HEK293 (cell line): ENCODE measurements at regions not wholly inside any gene's neighbourhood (a gene's known extent, or its start where the extent isn't known, plus 50 kb on each side); places are given as distances from the start of the nearest gene placed in this dataset.

Experiments used
- GLI4 ChIP-seq: fragments of 450-650 bp; formaldehyde crosslinking; IDR thresholded peaks from 2 replicates; pipeline ENCODE4 v1.5.1; 2016; ENCODE audit warnings: missing biosample characterization, missing genetic modification characterization
- KLF10 ChIP-seq: fragments of 450-650 bp; IDR thresholded peaks from 2 replicates; pipeline ENCODE4 v1.5.1; 2018; ENCODE audit warnings: missing biosample characterization, mild to moderate bottlenecking, missing genetic modification characterization
- MEIS1 ChIP-seq: sonication (generic); formaldehyde crosslinking; IDR thresholded peaks from 2 replicates; pipeline ENCODE4 v1.8.1; 2022; ENCODE audit warnings: missing genetic modification reagents, mild to moderate bottlenecking, borderline replicate concordance
- MYNN ChIP-seq: fragments of 450-650 bp; formaldehyde crosslinking; IDR thresholded peaks from 2 replicates; pipeline ENCODE4 v1.5.1; 2016; ENCODE audit warnings: missing biosample characterization, missing genetic modification characterization, borderline replicate concordance
- SALL2 ChIP-seq: fragments of 450-650 bp; formaldehyde crosslinking; IDR thresholded peaks from 2 replicates; pipeline ENCODE4 v1.5.0; 2017; ENCODE audit warnings: missing biosample characterization, mild to moderate bottlenecking, missing genetic modification characterization, borderline replicate concordance
- YY1 ChIP-seq: fragments of 450-650 bp; formaldehyde crosslinking; IDR thresholded peaks from 2 replicates; pipeline ENCODE4 v1.5.1; 2018; ENCODE audit warnings: missing biosample characterization, missing genetic modification characterization
- ZBTB17 ChIP-seq: fragments of 450-650 bp; formaldehyde crosslinking; IDR thresholded peaks from 2 replicates; pipeline ENCODE4 v1.5.1; 2016; ENCODE audit warnings: missing biosample characterization, missing genetic modification characterization
- ZNF146 ChIP-seq: fragments of 450-650 bp; formaldehyde crosslinking; IDR thresholded peaks from 2 replicates; pipeline ENCODE4 v1.5.1; 2016; ENCODE audit warnings: missing biosample characterization, missing genetic modification characterization
- ZNF404 ChIP-seq: fragments of 450-650 bp; formaldehyde crosslinking; IDR thresholded peaks from 2 replicates; pipeline ENCODE4 v1.5.1; 2017; ENCODE audit warnings: missing biosample characterization, missing genetic modification characterization
- ZNF549 ChIP-seq: fragments of 450-650 bp; IDR thresholded peaks from 2 replicates; pipeline ENCODE4 v1.5.1; 2018; ENCODE audit warnings: missing biosample characterization, missing genetic modification characterization, mild to moderate bottlenecking, inconsistent platforms, moderate library complexity
- TF ChIP-seq, protein P1 (sequence below): fragments of 450-650 bp; formaldehyde crosslinking; IDR thresholded peaks from 2 replicates; pipeline ENCODE4 v1.5.1; 2016; ENCODE audit warnings: missing biosample characterization, missing genetic modification characterization
- TF ChIP-seq, protein P2 (sequence below): fragments of 450-650 bp; formaldehyde crosslinking; IDR thresholded peaks from 2 replicates; pipeline ENCODE4 v1.5.1; 2016; ENCODE audit warnings: missing biosample characterization, missing genetic modification characterization, low read depth
- TF ChIP-seq, protein P3 (sequence below): fragments of 450-650 bp; formaldehyde crosslinking; IDR thresholded peaks from 2 replicates; pipeline ENCODE4 v1.5.1; 2016; ENCODE audit warnings: missing biosample characterization, missing genetic modification characterization
- TF ChIP-seq, protein P4 (sequence below): fragments of 450-650 bp; formaldehyde crosslinking; IDR thresholded peaks from 2 replicates; pipeline ENCODE4 v1.5.1; 2017; ENCODE audit warnings: missing biosample characterization, missing genetic modification characterization

DNA sequence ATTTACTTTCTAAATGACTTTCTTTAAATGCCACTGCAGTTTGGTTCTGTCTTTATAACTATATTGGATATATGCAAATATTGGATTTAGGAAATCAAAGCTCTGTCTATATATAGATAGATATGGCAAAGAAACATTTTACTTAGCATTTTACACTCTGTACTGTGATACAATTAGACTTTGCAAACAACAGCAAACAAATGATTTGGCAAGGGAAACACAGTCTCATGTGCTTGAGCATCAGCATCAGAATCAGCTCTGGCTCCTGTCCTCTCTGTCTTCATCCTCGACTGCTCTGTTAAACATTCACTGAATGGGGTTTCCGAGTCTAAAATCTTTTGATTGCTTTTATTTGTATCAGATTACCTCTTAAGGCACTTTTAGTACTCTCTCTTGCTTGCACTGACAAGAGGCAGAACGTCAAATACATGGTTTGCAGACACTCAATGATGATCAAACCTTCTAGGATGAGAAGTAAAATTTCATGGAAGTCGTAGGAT lies 176.8 kb upstream of the LRP1B start:
- TF ChIP-seq, protein P1, sequence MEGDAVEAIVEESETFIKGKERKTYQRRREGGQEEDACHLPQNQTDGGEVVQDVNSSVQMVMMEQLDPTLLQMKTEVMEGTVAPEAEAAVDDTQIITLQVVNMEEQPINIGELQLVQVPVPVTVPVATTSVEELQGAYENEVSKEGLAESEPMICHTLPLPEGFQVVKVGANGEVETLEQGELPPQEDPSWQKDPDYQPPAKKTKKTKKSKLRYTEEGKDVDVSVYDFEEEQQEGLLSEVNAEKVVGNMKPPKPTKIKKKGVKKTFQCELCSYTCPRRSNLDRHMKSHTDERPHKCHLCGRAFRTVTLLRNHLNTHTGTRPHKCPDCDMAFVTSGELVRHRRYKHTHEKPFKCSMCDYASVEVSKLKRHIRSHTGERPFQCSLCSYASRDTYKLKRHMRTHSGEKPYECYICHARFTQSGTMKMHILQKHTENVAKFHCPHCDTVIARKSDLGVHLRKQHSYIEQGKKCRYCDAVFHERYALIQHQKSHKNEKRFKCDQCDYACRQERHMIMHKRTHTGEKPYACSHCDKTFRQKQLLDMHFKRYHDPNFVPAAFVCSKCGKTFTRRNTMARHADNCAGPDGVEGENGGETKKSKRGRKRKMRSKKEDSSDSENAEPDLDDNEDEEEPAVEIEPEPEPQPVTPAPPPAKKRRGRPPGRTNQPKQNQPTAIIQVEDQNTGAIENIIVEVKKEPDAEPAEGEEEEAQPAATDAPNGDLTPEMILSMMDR (tag by site-specific recombination), result no peak
- TF ChIP-seq ZNF549 (tag by site-specific recombination) (no peak), YY1 (tag by site-specific recombination) (no peak), KLF10 (no peak), ZBTB17 (no peak), ZNF146 (tag by site-specific recombination) (no peak), GLI4 (tag by site-specific recombination) (no peak), ZNF404 (tag by site-specific recombination) (no peak), MYNN (tag by site-specific recombination) (no peak), SALL2 (no peak), MEIS1 (CRISPR knock-in tag) (no peak)
- TF ChIP-seq, protein P2, sequence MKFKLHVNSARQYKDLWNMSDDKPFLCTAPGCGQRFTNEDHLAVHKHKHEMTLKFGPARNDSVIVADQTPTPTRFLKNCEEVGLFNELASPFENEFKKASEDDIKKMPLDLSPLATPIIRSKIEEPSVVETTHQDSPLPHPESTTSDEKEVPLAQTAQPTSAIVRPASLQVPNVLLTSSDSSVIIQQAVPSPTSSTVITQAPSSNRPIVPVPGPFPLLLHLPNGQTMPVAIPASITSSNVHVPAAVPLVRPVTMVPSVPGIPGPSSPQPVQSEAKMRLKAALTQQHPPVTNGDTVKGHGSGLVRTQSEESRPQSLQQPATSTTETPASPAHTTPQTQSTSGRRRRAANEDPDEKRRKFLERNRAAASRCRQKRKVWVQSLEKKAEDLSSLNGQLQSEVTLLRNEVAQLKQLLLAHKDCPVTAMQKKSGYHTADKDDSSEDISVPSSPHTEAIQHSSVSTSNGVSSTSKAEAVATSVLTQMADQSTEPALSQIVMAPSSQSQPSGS, result no peak
- TF ChIP-seq, protein P3, sequence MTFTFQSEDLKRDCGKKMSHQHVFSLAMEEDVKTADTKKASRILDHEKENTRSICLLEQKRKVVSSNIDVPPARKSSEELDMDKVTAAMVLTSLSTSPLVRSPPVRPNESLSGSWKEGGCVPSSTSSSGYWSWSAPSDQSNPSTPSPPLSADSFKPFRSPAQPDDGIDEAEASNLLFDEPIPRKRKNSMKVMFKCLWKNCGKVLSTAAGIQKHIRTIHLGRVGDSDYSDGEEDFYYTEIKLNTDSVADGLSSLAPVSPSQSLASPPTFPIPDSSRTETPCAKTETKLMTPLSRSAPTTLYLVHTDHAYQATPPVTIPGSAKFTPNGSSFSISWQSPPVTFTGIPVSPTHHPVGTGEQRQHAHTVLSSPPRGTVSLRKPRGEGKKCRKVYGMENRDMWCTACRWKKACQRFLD (tag by site-specific recombination), result no peak
- TF ChIP-seq, protein P4, sequence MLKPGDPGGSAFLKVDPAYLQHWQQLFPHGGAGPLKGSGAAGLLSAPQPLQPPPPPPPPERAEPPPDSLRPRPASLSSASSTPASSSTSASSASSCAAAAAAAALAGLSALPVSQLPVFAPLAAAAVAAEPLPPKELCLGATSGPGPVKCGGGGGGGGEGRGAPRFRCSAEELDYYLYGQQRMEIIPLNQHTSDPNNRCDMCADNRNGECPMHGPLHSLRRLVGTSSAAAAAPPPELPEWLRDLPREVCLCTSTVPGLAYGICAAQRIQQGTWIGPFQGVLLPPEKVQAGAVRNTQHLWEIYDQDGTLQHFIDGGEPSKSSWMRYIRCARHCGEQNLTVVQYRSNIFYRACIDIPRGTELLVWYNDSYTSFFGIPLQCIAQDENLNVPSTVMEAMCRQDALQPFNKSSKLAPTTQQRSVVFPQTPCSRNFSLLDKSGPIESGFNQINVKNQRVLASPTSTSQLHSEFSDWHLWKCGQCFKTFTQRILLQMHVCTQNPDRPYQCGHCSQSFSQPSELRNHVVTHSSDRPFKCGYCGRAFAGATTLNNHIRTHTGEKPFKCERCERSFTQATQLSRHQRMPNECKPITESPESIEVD (tag by site-specific recombination), result no peak
